GM19397 (cell line): ENCODE measurements at regions not wholly inside any gene's neighbourhood (a gene's known extent, or its start where the extent isn't known, plus 50 kb on each side); places are given as distances from the start of the nearest gene placed in this dataset.

Experiments
- ATAC-seq: cut with Tn5 transposase; IDR thresholded peaks from one replicate; pipeline ENCODE4 v1.9.1; 2021; ENCODE audit warnings: mild to moderate bottlenecking, moderate library complexity; ENCODE audit not compliant: unreplicated experiment

- ATAC-seq = no peak
These were observed 184.0 kb downstream of the CAND1 start for GRCh38 chr12:67453191-67453590.

GRCh38 chr12:67455236-67455635 is 186.1 kb downstream of the CAND1 start:
- no peak for ATAC-seq

- ATAC-seq = no peak
These were observed 187.3 kb downstream of the CAND1 start for GRCh38 chr12:67456431-67456901.

GRCh38 chr12:67457136-67457535 is 188.0 kb downstream of the CAND1 start:
- no peak for ATAC-seq

- ATAC-seq = no peak
These were observed 188.9 kb downstream of the CAND1 start for GRCh38 chr12:67457778-67458665.

GRCh38 chr12:67459173-67459572 is 189.4 kb upstream of the DYRK2 start:
- no peak for ATAC-seq

GRCh38 chr12:67459578-67459977 is 189.0 kb upstream of the DYRK2 start:
- ATAC-seq = no peak

GRCh38 chr12:67460388-67460787 is 188.2 kb upstream of the DYRK2 start:
- no peak for ATAC-seq

- ATAC-seq = no peak
These were observed 179.8 kb upstream of the DYRK2 start for GRCh38 chr12:67468549-67469245.

GRCh38 chr12:67469666-67470065 is 178.9 kb upstream of the DYRK2 start:
- no peak for ATAC-seq

GRCh38 chr12:67471810-67472209 is 176.7 kb upstream of the DYRK2 start:
- no peak for ATAC-seq

GRCh38 chr12:67472539-67472938 is 176.0 kb upstream of the DYRK2 start:
- ATAC-seq = no peak

- ATAC-seq = no peak
These were observed 173.5 kb upstream of the DYRK2 start for GRCh38 chr12:67474934-67475620.

GRCh38 chr12:67475725-67476124 is 172.8 kb upstream of the DYRK2 start:
- no peak for ATAC-seq

GRCh38 chr12:67477681-67478265 is 170.8 kb upstream of the DYRK2 start:
- no peak for ATAC-seq

GRCh38 chr12:67482751-67483661 is 165.5 kb upstream of the DYRK2 start:
- ATAC-seq = peak; percentile 78

- ATAC-seq = no peak
These were observed 164.5 kb upstream of the DYRK2 start for GRCh38 chr12:67483871-67484554.

GRCh38 chr12:67484791-67485480 is 163.6 kb upstream of the DYRK2 start:
- no peak for ATAC-seq

GRCh38 chr12:67486671-67487070 is 161.9 kb upstream of the DYRK2 start:
- no peak for ATAC-seq
